HG03175 (cell line): ENCODE measurements at regions not wholly inside any gene's neighbourhood (a gene's known extent, or its start where the extent isn't known, plus 50 kb on each side); places are given as distances from the start of the nearest gene placed in this dataset.
A peak's percentile ranks its signal among the peaks of the same experiment; 100 is the strongest.

Experiments
- ATAC-seq: cut with Tn5 transposase; IDR thresholded peaks from one replicate; pipeline ENCODE4 v1.9.1; 2021; ENCODE audit warnings: mild to moderate bottlenecking, moderate library complexity; ENCODE audit not compliant: unreplicated experiment

DNA sequence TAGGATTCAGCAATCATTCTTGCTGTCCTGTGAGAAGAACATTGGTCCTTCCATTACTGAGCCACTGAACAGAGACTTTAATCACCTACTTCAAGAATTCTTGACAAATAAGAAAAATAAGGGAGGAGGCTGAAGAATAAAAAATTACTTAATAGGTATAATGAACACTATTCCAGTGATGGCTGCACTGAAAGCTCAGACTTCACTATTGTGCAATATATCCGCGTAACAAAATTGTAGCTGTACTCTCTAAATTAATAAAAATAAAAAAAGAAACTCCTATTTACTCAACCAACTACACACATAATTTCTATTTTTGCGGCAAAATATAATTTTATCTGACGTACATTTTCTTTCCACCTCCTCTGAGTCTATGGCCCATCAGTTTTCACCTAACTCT, 2441.0 kb downstream of the PCDH7 start:
- no peak for ATAC-seq

- ATAC-seq = no peak
Measured at GRCh38 chr4:33162122-33162521, 2442.0 kb downstream of the PCDH7 start.

- no peak for ATAC-seq
Measured at GRCh38 chr4:33171873-33172525, 2451.8 kb downstream of the PCDH7 start.

- ATAC-seq = no peak
Measured at GRCh38 chr4:33176566-33176965, 2456.4 kb downstream of the PCDH7 start.

- peak; percentile 94 for ATAC-seq
Measured at GRCh38 chr4:33184657-33185290, 2464.6 kb downstream of the PCDH7 start.

DNA sequence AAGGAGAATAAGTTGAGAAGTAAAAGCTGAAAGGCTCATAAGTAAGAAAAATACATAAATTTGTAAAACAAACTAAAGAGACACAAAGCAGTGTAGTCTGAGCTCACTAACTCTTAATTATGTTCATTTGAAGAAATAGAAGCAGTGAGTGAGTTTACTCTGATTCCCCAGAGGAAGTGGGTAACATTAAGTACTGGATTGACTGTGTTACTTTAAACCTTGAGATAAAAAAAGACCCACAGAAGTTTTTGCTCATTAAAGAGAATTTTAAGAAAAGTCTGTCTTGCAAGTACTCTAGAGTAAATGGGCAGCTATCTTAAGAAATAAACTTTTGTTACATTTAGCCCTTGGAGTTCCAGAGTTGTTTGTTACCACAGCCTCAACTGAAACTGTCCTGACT, 2466.9 kb downstream of the PCDH7 start:
- peak; percentile 50 for ATAC-seq

DNA sequence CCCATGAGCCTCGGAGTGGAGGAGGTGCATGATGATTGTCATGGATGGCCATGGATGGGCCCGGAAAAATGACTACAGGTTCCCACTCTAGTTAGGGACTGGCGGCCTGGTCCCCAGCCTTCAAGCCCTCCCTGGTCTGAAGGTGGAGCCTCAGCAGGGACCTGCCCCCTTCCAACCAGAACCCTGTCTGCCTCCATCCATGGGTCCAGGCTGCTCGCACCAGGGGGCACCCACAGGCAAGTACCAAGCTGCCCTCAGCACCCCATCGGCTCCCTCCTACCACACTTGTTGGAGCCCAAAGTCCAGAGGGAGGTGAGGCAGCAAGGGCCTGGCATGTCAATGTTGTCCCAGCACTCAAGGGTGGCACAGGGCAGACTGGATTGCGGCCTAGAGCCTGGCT, 2468.6 kb downstream of the PCDH7 start:
- no peak for ATAC-seq

DNA sequence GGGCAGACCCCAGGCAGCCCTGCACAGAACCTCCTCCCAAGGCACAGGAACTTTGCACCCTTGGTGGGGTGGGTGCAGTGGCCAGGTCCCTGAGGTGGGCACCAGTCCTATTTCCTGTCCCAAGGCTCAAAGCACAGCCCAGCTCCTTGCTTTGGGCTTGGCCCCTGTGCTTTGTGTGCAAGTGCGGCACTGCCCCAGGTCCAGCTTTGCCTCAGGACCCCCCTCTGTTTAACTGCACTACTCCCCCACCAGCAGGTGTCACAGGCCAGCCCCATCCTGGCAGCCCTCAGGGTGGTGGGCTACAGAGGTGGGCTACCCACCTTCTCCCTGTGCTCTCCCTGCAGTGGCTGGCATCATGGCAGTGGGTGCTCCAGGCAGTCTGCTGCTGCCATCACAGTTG, 2469.0 kb downstream of the PCDH7 start:
- no peak for ATAC-seq

DNA sequence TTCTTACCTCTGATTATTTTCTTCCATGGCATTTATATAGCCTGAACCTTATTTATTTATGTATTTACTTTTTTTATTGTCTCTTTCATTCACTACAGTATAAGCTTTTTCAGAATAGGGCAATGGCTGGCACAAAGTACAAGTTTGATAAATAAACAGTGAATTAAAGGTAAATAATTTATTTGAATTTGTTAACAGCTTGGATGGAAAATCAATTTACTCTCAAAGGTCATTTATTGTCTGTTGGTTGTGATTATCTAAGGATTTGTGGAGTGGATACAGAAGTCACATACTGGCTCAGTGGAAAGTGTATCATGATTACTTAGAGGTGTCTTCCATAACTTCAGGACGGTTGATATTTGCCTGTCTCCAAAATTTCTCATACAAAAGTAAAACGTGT, 2472.9 kb downstream of the PCDH7 start:
- ATAC-seq = no peak

DNA sequence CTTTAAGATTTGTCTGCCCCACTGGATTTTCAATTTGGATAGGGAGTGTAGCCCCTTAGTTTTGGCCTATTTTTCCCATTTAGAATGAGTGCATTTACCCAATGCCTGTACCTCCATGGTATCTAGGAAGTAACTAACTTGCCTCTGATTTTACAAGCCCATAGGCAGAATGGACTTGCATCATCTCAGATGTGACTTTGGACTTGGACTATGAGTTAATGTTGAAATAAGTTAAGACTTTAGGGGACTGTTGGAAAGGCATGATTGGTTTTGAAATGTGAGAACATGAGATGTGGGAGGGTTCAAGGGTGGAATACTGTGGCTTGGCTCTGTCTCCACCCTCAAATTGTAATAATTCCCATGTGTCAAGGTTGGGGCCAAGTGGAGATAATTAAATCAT, 2480.2 kb downstream of the PCDH7 start:
- no peak for ATAC-seq

- ATAC-seq = no peak
Measured at GRCh38 chr4:33218238-33218637, 2498.1 kb downstream of the PCDH7 start.

GRCh38 chr4:33226133-33226532, 2506.0 kb downstream of the PCDH7 start:
- ATAC-seq = peak; percentile 83

GRCh38 chr4:33226783-33227182, 2506.6 kb downstream of the PCDH7 start:
- no peak for ATAC-seq

- no peak for ATAC-seq
Measured at GRCh38 chr4:33255094-33255493, 2534.9 kb downstream of the PCDH7 start.

GRCh38 chr4:33255507-33255906, 2535.3 kb downstream of the PCDH7 start:
- ATAC-seq = no peak

DNA sequence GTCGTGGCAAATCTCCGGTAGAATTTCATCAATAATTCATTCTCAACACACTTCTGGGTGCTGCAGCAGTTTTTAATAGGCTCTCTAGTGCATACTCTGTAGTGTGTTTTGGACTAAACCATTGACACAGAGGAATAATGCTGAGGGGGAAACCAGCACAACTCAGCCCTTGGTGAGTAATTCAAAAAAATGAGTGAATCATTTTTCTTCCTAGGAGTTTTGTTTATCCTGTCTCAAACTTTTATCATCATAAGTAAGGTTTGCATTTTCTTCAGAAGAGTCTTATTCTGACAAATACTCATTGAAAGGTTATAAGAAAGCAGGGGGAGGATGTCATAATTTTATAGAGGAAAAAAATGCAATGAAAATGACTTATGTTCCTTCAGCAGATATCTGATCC, 2542.7 kb downstream of the PCDH7 start:
- no peak for ATAC-seq

GRCh38 chr4:33268776-33269175, 2548.6 kb downstream of the PCDH7 start:
- ATAC-seq = no peak

GRCh38 chr4:33270403-33270802, 2550.2 kb downstream of the PCDH7 start:
- no peak for ATAC-seq

- ATAC-seq = no peak
Measured at GRCh38 chr4:33272722-33273121, 2552.6 kb downstream of the PCDH7 start.

DNA sequence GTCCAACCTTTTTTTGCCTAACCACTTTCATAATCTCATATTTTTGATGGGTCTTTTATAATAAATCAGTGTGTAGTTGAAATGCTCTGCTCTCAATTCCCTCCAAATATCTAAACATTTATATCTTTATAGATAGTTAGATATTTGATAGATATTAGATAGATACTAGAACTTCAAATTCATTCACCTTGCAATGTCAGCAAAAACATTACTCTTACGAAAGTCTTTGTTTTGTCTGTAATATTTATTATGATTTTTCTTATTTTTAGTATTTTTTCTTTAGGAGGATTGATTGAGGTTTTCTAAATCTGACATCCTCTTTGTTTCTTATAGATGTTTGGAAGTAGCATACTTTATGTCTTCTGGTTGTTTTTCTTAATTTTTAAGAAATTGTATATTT, 2563.6 kb downstream of the PCDH7 start:
- no peak for ATAC-seq

GRCh38 chr4:33296876-33297455, 2576.8 kb downstream of the PCDH7 start:
- no peak for ATAC-seq

- ATAC-seq = no peak
Measured at GRCh38 chr4:33302321-33302720, 2582.2 kb downstream of the PCDH7 start.

- no peak for ATAC-seq
Measured at GRCh38 chr4:33306131-33306530, 2586.0 kb downstream of the PCDH7 start.
